Breast epithelium (tissue), 4 donors: ENCODE measurements at regions not wholly inside any gene's neighbourhood (a gene's known extent, or its start where the extent isn't known, plus 50 kb on each side); places are given as distances from the start of the nearest gene placed in this dataset.

Experiments used
- DNase-seq, 2 donors: peaks; one replicate each; pipeline ENCODE4 v3.0.0-alpha.2; 2019; ENCODE audit warnings: low spot score in 2 of 2
- H3K27ac ChIP-seq, 2 donors: fragments of 200-600 bp; sonication (generic) in 1 of 2; one replicate each; pipeline ENCODE4 v1.5.1; 2016 to 2019; ENCODE audit warnings: mild to moderate bottlenecking in 1 of 2
- H3K27me3 ChIP-seq, 2 donors: fragments of 200-600 bp; sonication (generic) in 1 of 2; one replicate each; pipeline versions ENCODE4 v1.5.1 to v1.6.0; 2017 to 2019; ENCODE audit warnings: control low read depth in 1 of 2, mild to moderate bottlenecking in 1 of 2
- H3K36me3 ChIP-seq: fragments of 200-600 bp; one replicate; pipeline ENCODE4 v1.5.1; 2019
- H3K4me1 ChIP-seq, 2 donors: fragments of 200-600 bp; sonication (generic); one replicate each; pipeline ENCODE4 v1.5.1; 2016 to 2019; ENCODE audit warnings: control low read depth in 1 of 2
- H3K4me3 ChIP-seq, 3 donors: fragments of 200-600 bp; sonication (generic); 1 replicate in 2 of 3; 2 replicates in 1 of 3; pipeline ENCODE4 v1.5.1; 2016 to 2019; ENCODE audit warnings: mild to moderate bottlenecking in 3 of 3, moderate library complexity in 2 of 3
- H3K9me3 ChIP-seq, 2 donors: fragments of 200-600 bp; sonication (generic) in 1 of 2; one replicate each; pipeline ENCODE4 v1.5.1; 2016 to 2019; ENCODE audit warnings: control low read depth in 1 of 2
- POLR2A ChIP-seq: fragments of 450-650 bp; IDR thresholded peaks from one replicate; pipeline ENCODE4 v1.6.1; 2016; ENCODE audit warnings: antibody characterized with exemption, mild to moderate bottlenecking, moderate library complexity
- POLR2AphosphoS5 ChIP-seq, 3 donors: sonication (generic); formaldehyde crosslinking; IDR thresholded peaks; one replicate each; pipeline ENCODE4 v1.6.1; 2017; ENCODE audit warnings: antibody characterized with exemption in 3 of 3
- intact Hi-C: fragments of 100-400 bp; cut with DNase I; formaldehyde crosslinking; loops from one replicate; pipeline ENCODE4 v1.15.1; 2023; ENCODE audit warnings: low total_unique reads
- TF ChIP-seq, protein P1 (sequence below), 3 donors: fragments of 450-650 bp; IDR thresholded peaks; one replicate each; pipeline ENCODE4 v1.5.1; 2016 to 2017; ENCODE audit warnings: antibody characterized with exemption in 3 of 3, mild to moderate bottlenecking in 3 of 3, moderate library complexity in 3 of 3

DNA sequence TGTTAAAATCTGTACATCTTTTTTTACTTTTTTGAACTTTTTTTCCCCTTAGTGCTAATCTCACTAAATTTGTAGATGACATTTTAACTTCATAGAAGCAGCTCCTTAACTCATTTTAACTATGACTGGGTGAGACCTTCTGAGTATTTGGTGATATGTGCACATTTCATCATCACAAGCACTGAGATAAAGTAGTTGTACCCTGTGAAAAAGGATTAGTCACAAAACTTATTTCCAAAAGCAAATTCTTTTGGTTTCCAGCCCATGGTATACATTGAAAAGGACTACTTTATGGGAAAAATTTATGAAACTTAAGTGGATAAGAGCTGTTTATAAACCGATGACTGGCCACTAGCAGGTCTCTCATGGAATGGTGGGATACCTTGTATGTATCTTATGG, 581.5 kb downstream of the PLCL1 start:
- H3K9me3 ChIP-seq: no peaks in the 10 kb centered on the region
- no peak overlapping the region for H3K4me3 ChIP-seq
- DNase-seq: no peak
- no peaks in the 10 kb centered on the region for H3K36me3 ChIP-seq
- TF ChIP-seq, protein P1, sequence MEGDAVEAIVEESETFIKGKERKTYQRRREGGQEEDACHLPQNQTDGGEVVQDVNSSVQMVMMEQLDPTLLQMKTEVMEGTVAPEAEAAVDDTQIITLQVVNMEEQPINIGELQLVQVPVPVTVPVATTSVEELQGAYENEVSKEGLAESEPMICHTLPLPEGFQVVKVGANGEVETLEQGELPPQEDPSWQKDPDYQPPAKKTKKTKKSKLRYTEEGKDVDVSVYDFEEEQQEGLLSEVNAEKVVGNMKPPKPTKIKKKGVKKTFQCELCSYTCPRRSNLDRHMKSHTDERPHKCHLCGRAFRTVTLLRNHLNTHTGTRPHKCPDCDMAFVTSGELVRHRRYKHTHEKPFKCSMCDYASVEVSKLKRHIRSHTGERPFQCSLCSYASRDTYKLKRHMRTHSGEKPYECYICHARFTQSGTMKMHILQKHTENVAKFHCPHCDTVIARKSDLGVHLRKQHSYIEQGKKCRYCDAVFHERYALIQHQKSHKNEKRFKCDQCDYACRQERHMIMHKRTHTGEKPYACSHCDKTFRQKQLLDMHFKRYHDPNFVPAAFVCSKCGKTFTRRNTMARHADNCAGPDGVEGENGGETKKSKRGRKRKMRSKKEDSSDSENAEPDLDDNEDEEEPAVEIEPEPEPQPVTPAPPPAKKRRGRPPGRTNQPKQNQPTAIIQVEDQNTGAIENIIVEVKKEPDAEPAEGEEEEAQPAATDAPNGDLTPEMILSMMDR (IDR thresholded peaks at IDR 0.05): no peak
- no peak for TF ChIP-seq POLR2AphosphoS5 (IDR thresholded peaks at IDR 0.05)
- no peak for TF ChIP-seq POLR2A
- no peaks in the 10 kb centered on the region for H3K4me1 ChIP-seq
- H3K27ac ChIP-seq: no peak overlapping the region
- intact Hi-C loops: no loop called here
- H3K27me3 ChIP-seq: no peaks in the 10 kb centered on the region

DNA sequence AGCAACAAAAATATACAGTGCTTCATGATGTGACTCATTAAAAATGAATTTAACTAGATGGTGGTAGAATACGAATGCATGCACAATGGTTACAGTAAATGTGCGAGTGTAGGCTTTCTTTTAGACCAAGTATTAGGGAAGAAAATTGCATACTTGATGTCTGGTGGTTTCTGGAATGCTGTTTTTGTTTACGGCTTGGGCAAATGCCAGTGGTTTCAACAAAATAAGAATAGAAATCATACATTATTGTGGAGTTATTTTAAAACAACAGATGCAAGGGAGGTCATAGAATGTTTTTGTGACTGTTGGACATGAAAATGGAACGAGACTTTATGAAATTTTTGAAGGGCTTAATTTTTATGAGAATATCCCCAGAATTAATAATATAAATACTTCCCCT, 580.9 kb downstream of the PLCL1 start:
- Histone ChIP-seq H3K27ac (no peak overlapping the region), H3K36me3 (no peaks in the 10 kb centered on the region), H3K4me1 (no peaks in the 10 kb centered on the region), H3K27me3 (no peaks in the 10 kb centered on the region), H3K9me3 (no peaks in the 10 kb centered on the region), H3K4me3 (no peak overlapping the region)
- intact Hi-C loops: no loop called here
- DNase-seq: no peak
- TF ChIP-seq POLR2AphosphoS5 (IDR thresholded peaks at IDR 0.05): no peak
- TF ChIP-seq, protein P1 (IDR thresholded peaks at IDR 0.05): no peak
- TF ChIP-seq POLR2A: no peak

DNA sequence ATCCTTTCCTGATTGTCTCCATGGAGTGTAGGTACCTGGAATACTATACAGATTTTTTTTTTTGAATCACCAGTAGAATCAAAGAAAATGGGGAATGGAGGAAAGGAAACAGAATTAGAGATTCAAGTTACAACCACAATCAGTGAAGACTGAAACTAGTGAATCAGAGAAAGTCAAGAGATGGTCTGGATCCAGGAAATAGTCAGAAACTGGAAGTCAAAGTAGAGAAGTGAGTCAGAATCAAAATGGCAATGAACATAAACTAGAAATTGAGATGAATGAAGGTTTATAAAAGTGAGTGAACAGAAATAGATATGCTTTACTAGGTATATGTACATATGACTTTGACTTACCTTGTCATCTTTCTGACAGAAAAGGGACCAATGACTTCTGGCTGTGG, 579.0 kb downstream of the PLCL1 start:
- H3K36me3 ChIP-seq: no peaks in the 10 kb centered on the region
- no peak overlapping the region for H3K27ac ChIP-seq
- DNase-seq: no peak
- H3K4me3 ChIP-seq: no peak overlapping the region
- no peaks in the 10 kb centered on the region for H3K9me3 ChIP-seq
- no peak for TF ChIP-seq POLR2A
- TF ChIP-seq, protein P1 (IDR thresholded peaks at IDR 0.05): no peak
- TF ChIP-seq POLR2AphosphoS5 (IDR thresholded peaks at IDR 0.05): no peak
- H3K4me1 ChIP-seq: no peaks in the 10 kb centered on the region
- H3K27me3 ChIP-seq: no peaks in the 10 kb centered on the region
- intact Hi-C loops: no loop called here

DNA sequence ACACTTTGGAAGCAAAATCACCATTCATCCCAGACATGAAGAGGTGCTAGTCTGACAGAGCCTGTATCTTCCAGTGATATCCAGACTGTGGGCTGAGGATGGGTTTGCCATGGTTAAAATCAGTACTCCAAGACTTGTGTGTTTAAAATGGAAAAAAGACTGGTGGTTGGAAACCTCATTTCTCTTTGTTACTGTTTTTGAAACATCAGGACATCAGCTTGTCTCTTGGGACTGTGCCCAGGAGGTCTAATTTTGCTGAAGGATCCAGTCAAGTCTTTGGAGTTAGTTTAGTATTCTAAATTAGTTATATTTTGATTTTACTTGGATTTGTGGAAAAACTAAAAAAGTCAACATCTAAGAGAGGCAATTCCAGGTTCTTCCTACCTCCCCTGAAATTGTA, 578.4 kb downstream of the PLCL1 start:
- Histone ChIP-seq H3K4me3 (no peak overlapping the region), H3K9me3 (no peaks in the 10 kb centered on the region)
- intact Hi-C loops: no loop called here

DNA sequence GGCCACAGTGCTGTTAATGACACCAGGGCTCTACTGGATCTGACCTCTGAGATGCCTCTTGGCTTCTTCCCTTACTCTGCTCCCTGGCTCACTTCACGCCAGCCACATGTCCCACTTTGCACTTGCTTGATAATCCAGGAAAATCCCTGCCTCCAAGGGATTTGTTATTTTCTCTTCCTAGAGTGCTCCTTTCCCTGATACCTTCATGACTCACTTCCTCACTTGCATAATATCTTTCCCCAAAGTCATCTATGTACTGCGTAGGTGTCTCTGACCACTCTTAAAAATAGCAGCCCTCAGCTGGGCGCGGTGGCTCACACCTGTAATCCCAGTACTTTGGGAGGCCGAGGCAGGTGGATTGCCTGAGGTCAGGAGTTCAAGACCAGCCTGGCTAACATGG, 572.3 kb downstream of the PLCL1 start:
- TF ChIP-seq POLR2AphosphoS5 (IDR thresholded peaks at IDR 0.05) (no peak), POLR2A (no peak)
- TF ChIP-seq, protein P1 (IDR thresholded peaks at IDR 0.05): no peak

More for the DNA sequence above, 578.4 kb downstream of the PLCL1 start:
- no peak for TF ChIP-seq POLR2A
- TF ChIP-seq, protein P1 (IDR thresholded peaks at IDR 0.05): no peak
- no peak for TF ChIP-seq POLR2AphosphoS5 (IDR thresholded peaks at IDR 0.05)
- H3K27ac ChIP-seq: no peak overlapping the region
- H3K36me3 ChIP-seq: no peaks in the 10 kb centered on the region
- no peaks in the 10 kb centered on the region for H3K4me1 ChIP-seq
- no peaks in the 10 kb centered on the region for H3K27me3 ChIP-seq
- DNase-seq: no peak

More for the DNA sequence above, 572.3 kb downstream of the PLCL1 start:
- Histone ChIP-seq H3K27ac (no peak overlapping the region), H3K4me1 (no peaks in the 10 kb centered on the region), H3K27me3 (peaks cover 0 to 3% of the 10 kb centered on the region in 2 donors), H3K9me3 (no peaks in the 10 kb centered on the region), H3K36me3 (no peaks in the 10 kb centered on the region), H3K4me3 (no peak overlapping the region)
- intact Hi-C loops: no loop called here
- DNase-seq: no peak
